ENCODE measurements at regions not wholly inside any gene's neighbourhood (a gene's known extent, or its start where the extent isn't known, plus 50 kb on each side); places are given as distances from the start of the nearest gene placed in this dataset.

DNA sequence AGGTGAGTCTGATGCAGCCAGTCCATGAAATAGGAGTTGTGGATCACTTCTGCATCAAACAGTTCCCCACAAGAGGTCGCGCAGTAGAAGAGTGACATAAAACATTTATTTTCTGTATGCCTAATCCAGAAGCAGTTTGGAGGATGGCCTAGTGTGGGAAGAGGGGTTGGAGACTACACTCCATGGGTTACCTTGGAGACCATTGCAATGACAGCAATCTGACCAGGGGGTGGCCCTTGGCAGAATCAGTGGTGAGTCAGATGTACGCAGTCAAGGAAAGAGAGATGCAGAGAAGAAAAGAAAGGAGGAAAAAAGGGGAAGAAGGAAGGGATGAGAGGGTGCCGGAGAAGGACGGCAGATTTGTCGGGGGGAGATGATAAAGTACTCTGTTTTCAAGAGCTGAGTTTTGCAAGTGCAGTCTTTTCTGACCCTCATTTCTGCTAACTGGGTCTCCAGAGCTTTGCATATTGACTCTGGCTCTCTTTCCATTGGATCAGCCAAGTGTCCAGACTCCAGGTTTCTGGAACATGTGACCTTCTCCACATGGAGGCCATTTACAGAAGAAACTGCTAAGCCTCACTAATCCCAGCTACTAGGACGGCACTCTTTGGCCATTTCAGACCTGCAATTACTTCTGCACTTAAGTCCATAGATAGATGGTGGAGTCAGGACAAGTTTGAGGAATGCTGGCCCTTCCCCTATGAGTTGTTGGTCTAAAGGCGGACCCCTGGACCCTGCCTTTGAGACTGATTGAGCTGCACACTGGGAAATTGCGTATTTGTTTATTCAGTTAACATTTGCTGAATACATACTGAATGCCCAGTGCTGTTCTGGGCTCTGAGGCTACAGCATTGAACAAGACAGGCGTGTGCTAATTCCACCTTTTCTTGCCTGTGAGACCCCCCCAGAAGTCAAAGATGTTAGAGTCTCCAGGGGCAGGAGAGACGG, 424.2 kb downstream of the BCL11B start:
- intact Hi-C loops (cut with micrococcal nuclease): no loop called here
- Histone ChIP-seq H2AK5ac (ENCODE audit: low read depth, low read length) (no peak overlapping the region), H3K9ac (ENCODE audit: low read depth, low read length) (no peak overlapping the region), H3K9me1 (ENCODE audit: insufficient read depth, low read length) (no peaks in the 10 kb centered on the region), H3K23ac (ENCODE audit: low read depth, low read length) (no peak overlapping the region), H4K5ac (ENCODE audit: low read depth, low read length) (no peak overlapping the region), H4K91ac (ENCODE audit: insufficient read depth, low read depth, low read length) (no peak overlapping the region), H2AK9ac (replicated peaks; ENCODE audit: low read depth, low read length, poor library complexity) (no peak overlapping the region), H3K56ac (ENCODE audit: extremely low read depth, insufficient read depth, low read length) (no peak overlapping the region), H3K27ac (ENCODE audit: insufficient read depth, low read length) (no peak overlapping the region), H3K4me3 (ENCODE audit: insufficient read depth, low read depth, low read length) (no peak overlapping the region), H2BK20ac (ENCODE audit: low read depth, low read length) (no peak overlapping the region), H3K4me1 (ENCODE audit: control insufficient read depth, insufficient read depth, low read length) (no peaks in the 10 kb centered on the region), H3K36me3 (ENCODE audit: control insufficient read depth, insufficient read depth, low read length) (no peaks in the 10 kb centered on the region), H2BK120ac (ENCODE audit: low read depth, low read length) (no peak overlapping the region), H3K4ac (ENCODE audit: low read depth, low read length) (no peak overlapping the region), H3K27me3 (ENCODE audit: control insufficient read depth, insufficient read depth, low read length) (no peaks in the 10 kb centered on the region), H2BK15ac (ENCODE audit: low read depth, low read length) (no peak overlapping the region), H3K79me1 (ENCODE audit: low read depth in 1 of 2, low read length in 2 of 2) (no peaks in the 10 kb centered on the region), H3K4me2 (ENCODE audit: low read depth, low read length) (no peak overlapping the region), H4K20me1 (ENCODE audit: insufficient read depth, low read length) (no peaks in the 10 kb centered on the region), H3K9me3 (ENCODE audit: control insufficient read depth, insufficient read depth, low read length) (peaks cover 29% of the 10 kb centered on the region), H4K8ac (ENCODE audit: low read depth in 2 of 2, low read length in 2 of 2) (no peak overlapping the region), H3K14ac (replicated peaks; ENCODE audit: low read depth, low read length) (no peak overlapping the region), H3K18ac (ENCODE audit: low read depth, low read length) (no peak overlapping the region), H2BK5ac (ENCODE audit: low read depth, low read length, poor library complexity, severe bottlenecking) (no peak overlapping the region), H2AFZ (replicated peaks; ENCODE audit: low read length, poor library complexity) (no peak overlapping the region)
- BruUV-seq (replicated peaks): no TSS peak
- POLR2A ChIA-PET (ENCODE audit: unreplicated experiment): no interaction called here
- DNase-seq: no peak
- in situ Hi-C loops (cut with MboI; ENCODE audit: low sequenced_read_pairs): no loop called here
- WGBS, 2 experiments (ENCODE audit: extremely low coverage in 2 of 2, insufficient read length in 1 of 2): 17% methylated on average over 1 of the region's 11 CpGs; no CpG with 5 or more reads in 1 of the 2 experiments
- TF ChIP-seq RAD21 (IDR thresholded peaks at IDR 0.05; ENCODE audit: low read length): no peak
- no peak for TF ChIP-seq RCOR1 (IDR thresholded peaks at IDR 0.05; ENCODE audit: insufficient replicate concordance, low read length)
- TF ChIP-seq POLR2A (IDR thresholded peaks at IDR 0.05; ENCODE audit: low read depth, low read length): no peak
- TF ChIP-seq NFE2L2 (IDR thresholded peaks at IDR 0.05; ENCODE audit: low read depth, low read length): no peak
- TF ChIP-seq MAFK (IDR thresholded peaks at IDR 0.05; ENCODE audit: low read depth, low read length): no peak
- no peak for TF ChIP-seq FOS (IDR thresholded peaks at IDR 0.05; ENCODE audit: low read depth, low read length)
- no peak for TF ChIP-seq CEBPB (IDR thresholded peaks at IDR 0.05; ENCODE audit: low read depth, low read length)
- no peak for TF ChIP-seq MXI1 (IDR thresholded peaks at IDR 0.05; ENCODE audit: borderline replicate concordance, low read depth, low read length)
- TF ChIP-seq MAZ (IDR thresholded peaks at IDR 0.05; ENCODE audit: borderline replicate concordance, low read depth, low read length): no peak
- CTCF ChIA-PET: no interaction called here
- no peak for ATAC-seq (ENCODE audit: low read depth)
- dilution Hi-C loops (cut with HindIII; ENCODE audit: low sequenced_read_pairs, unreplicated experiment): no loop called here

All from IMR-90 (cell line).